IMR-90 (cell line): ENCODE measurements at regions not wholly inside any gene's neighbourhood (a gene's known extent, or its start where the extent isn't known, plus 50 kb on each side); places are given as distances from the start of the nearest gene placed in this dataset.

ENCODE experiments used
- ATAC-seq: fragments of 200-7000 bp; cut with Tn5 transposase; 2 replicates; pipeline ENCODE4 v1.9.1; 2020; ENCODE audit warnings: low read depth, mild to moderate bottlenecking, moderate library complexity
- BruUV-seq: library from RNA; stranded (reverse); fragments of 400-500 nt; replicated peaks from 2 replicates; lab custom pipeline; 2021; lab: Mats Ljungman, UMichigan
- CTCF ChIA-PET: fragments of 300-600 bp; formaldehyde crosslinking; extraction: SDS; loops from one replicate; lab custom pipeline; 2021; ENCODE audit warnings: antibody characterized with exemption; lab: Yijun Ruan, JAX
- POLR2A ChIA-PET: fragments of 300-600 bp; sonication (Branson Sonifier 250); formaldehyde crosslinking; loops from one replicate; lab custom pipeline; 2022; ENCODE audit warnings: antibody characterized with exemption; ENCODE audit not compliant: unreplicated experiment; lab: Charles Lee
- DNase-seq: peaks from one replicate; pipeline ENCODE4 v3.0.0; 2013
- H2AFZ ChIP-seq: replicated peaks from 2 replicates; pipeline ENCODE3; 2013; ENCODE audit warnings: low read length, mild to moderate bottlenecking; ENCODE audit not compliant: poor library complexity
- H2AK5ac ChIP-seq: 2 replicates; pipeline ENCODE4 v1.6.1; 2013; ENCODE audit warnings: low read depth, low read length, inconsistent platforms
- H2AK9ac ChIP-seq: replicated peaks from 2 replicates; pipeline ENCODE3; 2013; ENCODE audit warnings: mild to moderate bottlenecking, low read depth, low read length, moderate library complexity; ENCODE audit not compliant: poor library complexity
- H2BK120ac ChIP-seq: 2 replicates; pipeline ENCODE4 v1.6.1; 2013; ENCODE audit warnings: low read depth, low read length, inconsistent platforms
- H2BK15ac ChIP-seq: 3 replicates; pipeline ENCODE4 v1.6.1; 2013; ENCODE audit warnings: low read depth, low read length, inconsistent platforms
- H2BK20ac ChIP-seq: 2 replicates; pipeline ENCODE4 v1.6.1; 2013; ENCODE audit warnings: low read depth, mild to moderate bottlenecking, inconsistent platforms, low read length, moderate library complexity
- H2BK5ac ChIP-seq: 2 replicates; pipeline ENCODE4 v1.6.1; 2013; ENCODE audit warnings: mild to moderate bottlenecking, low read depth, low read length, inconsistent platforms; ENCODE audit not compliant: poor library complexity, severe bottlenecking
- H3K14ac ChIP-seq: replicated peaks from 2 replicates; pipeline ENCODE4 v1.6.1; 2013; ENCODE audit warnings: low read depth, low read length, inconsistent platforms
- H3K18ac ChIP-seq: 2 replicates; pipeline ENCODE4 v1.6.1; 2013; ENCODE audit warnings: low read depth, low read length, control low read depth
- H3K23ac ChIP-seq: 2 replicates; pipeline ENCODE4 v1.6.1; 2013; ENCODE audit warnings: low read depth, low read length, inconsistent platforms
- H3K27ac ChIP-seq: 2 replicates; pipeline ENCODE4 v1.5.1; 2013; ENCODE audit warnings: mild to moderate bottlenecking, control low read depth, low read length; ENCODE audit not compliant: insufficient read depth
- H3K27me3 ChIP-seq: 2 replicates; pipeline ENCODE4 v1.6.1; 2013; ENCODE audit warnings: low read length; ENCODE audit not compliant: control insufficient read depth, insufficient read depth
- H3K36me3 ChIP-seq: 2 replicates; pipeline ENCODE4 v1.6.1; 2013; ENCODE audit warnings: low read length, mixed read lengths; ENCODE audit not compliant: control insufficient read depth, insufficient read depth
- H3K4ac ChIP-seq: 2 replicates; pipeline ENCODE4 v1.6.1; 2013; ENCODE audit warnings: low read depth, low read length, inconsistent platforms
- H3K4me1 ChIP-seq: 2 replicates; pipeline ENCODE4 v1.6.1; 2013; ENCODE audit warnings: low read length, mixed read lengths; ENCODE audit not compliant: control insufficient read depth, insufficient read depth
- H3K4me2 ChIP-seq: 2 replicates; pipeline ENCODE4 v1.6.1; 2013; ENCODE audit warnings: low read depth, mild to moderate bottlenecking, control low read depth, low read length, moderate library complexity
- H3K4me3 ChIP-seq: 2 replicates; pipeline ENCODE4 v1.5.1; 2013; ENCODE audit warnings: low read depth, mild to moderate bottlenecking, control low read depth, low read length, moderate library complexity; ENCODE audit not compliant: insufficient read depth
- H3K56ac ChIP-seq: 2 replicates; pipeline ENCODE4 v1.6.1; 2013; ENCODE audit warnings: low read length, inconsistent platforms; ENCODE audit not compliant: insufficient read depth; ENCODE audit errors: extremely low read depth
- H3K79me1 ChIP-seq, 2 experiments: 2 replicates each; pipeline ENCODE4 v1.6.1; 2013; ENCODE audit warnings: low read length in 2 of 2, inconsistent platforms in 1 of 2, low read depth in 1 of 2
- H3K9ac ChIP-seq: 2 replicates; pipeline ENCODE4 v1.6.1; 2013; ENCODE audit warnings: low read depth, low read length, control low read depth
- H3K9me1 ChIP-seq: 2 replicates; pipeline ENCODE4 v1.6.1; 2013; ENCODE audit warnings: low read length, inconsistent platforms; ENCODE audit not compliant: insufficient read depth
- H3K9me3 ChIP-seq: 2 replicates; pipeline ENCODE4 v1.6.1; 2013; ENCODE audit warnings: low read length; ENCODE audit not compliant: control insufficient read depth, insufficient read depth
- H4K20me1 ChIP-seq: 2 replicates; pipeline ENCODE4 v1.6.1; 2013; ENCODE audit warnings: low read length, inconsistent platforms; ENCODE audit not compliant: insufficient read depth
- H4K5ac ChIP-seq: 2 replicates; pipeline ENCODE4 v1.6.1; 2013; ENCODE audit warnings: mild to moderate bottlenecking, low read depth, low read length, control low read depth
- H4K8ac ChIP-seq, 2 experiments: 2 replicates each; pipeline ENCODE4 v1.6.1; 2013; ENCODE audit warnings: low read depth in 2 of 2, low read length in 2 of 2, control low read depth in 1 of 2, inconsistent platforms in 1 of 2
- H4K91ac ChIP-seq: 2 replicates; pipeline ENCODE4 v1.6.1; 2013; ENCODE audit warnings: low read depth, low read length, inconsistent platforms; ENCODE audit not compliant: insufficient read depth
- BHLHE40 ChIP-seq: fragments of 150-350 bp; IDR thresholded peaks from 2 replicates; pipeline ENCODE4 v1.6.1; 2016; ENCODE audit warnings: mild to moderate bottlenecking, low read depth, low read length
- CHD1 ChIP-seq: IDR thresholded peaks from 2 replicates; pipeline ENCODE4 v1.6.1; 2012; ENCODE audit warnings: low read depth, low read length, improper control_type of control experiment
- MAFK ChIP-seq: IDR thresholded peaks from 2 replicates; pipeline ENCODE4 v1.6.1; 2012; ENCODE audit warnings: low read depth, low read length, improper control_type of control experiment
- MAZ ChIP-seq: IDR thresholded peaks from 2 replicates; pipeline ENCODE4 v1.6.1; 2012; ENCODE audit warnings: low read depth, mild to moderate bottlenecking, low read length, improper control_type of control experiment, moderate library complexity, borderline replicate concordance
- MXI1 ChIP-seq: IDR thresholded peaks from 2 replicates; pipeline ENCODE4 v1.6.1; 2012; ENCODE audit warnings: low read depth, mild to moderate bottlenecking, low read length, moderate library complexity, borderline replicate concordance
- POLR2A ChIP-seq: IDR thresholded peaks from 2 replicates; pipeline ENCODE4 v1.6.1; 2012; ENCODE audit warnings: mild to moderate bottlenecking, low read depth, low read length
- RAD21 ChIP-seq: IDR thresholded peaks from 2 replicates; pipeline ENCODE4 v1.6.1; 2012; ENCODE audit warnings: low read length, improper control_type of control experiment
- RCOR1 ChIP-seq: IDR thresholded peaks from 2 replicates; pipeline ENCODE4 v1.6.1; 2012; ENCODE audit warnings: mild to moderate bottlenecking, low read length, improper control_type of control experiment; ENCODE audit not compliant: insufficient replicate concordance
- RFX5 ChIP-seq: IDR thresholded peaks from 2 replicates; pipeline ENCODE4 v1.8.0; 2012; ENCODE audit warnings: low read depth, mild to moderate bottlenecking, low read length, moderate library complexity
- SMC3 ChIP-seq: fragments of 150-350 bp; IDR thresholded peaks from 2 replicates; pipeline ENCODE4 v1.6.1; 2016; ENCODE audit warnings: low read depth, mild to moderate bottlenecking, antibody characterized with exemption, low read length, moderate library complexity
- WGBS, 2 experiments: methylation state at CpG; one replicate each; pipeline versions ENCODE4 v1.1.5 to v1.1.7; 2013; ENCODE audit warnings: missing lambda C conversion rate in 2 of 2; ENCODE audit not compliant: insufficient read length in 1 of 2; ENCODE audit errors: extremely low coverage in 2 of 2; 5-methylcytosine and 5-hydroxymethylcytosine counted together
- dilution Hi-C: fragments of 300-500 bp; cut with HindIII; formaldehyde crosslinking; loops from one replicate; pipeline ENCODE4 v1.14.3; 2018; ENCODE audit warnings: low sequenced_read_pairs; ENCODE audit not compliant: unreplicated experiment
- in situ Hi-C: fragments of 300-500 bp; cut with MboI; formaldehyde crosslinking; loops from 3 replicates; pipeline ENCODE4 v1.14.3; 2019; ENCODE audit warnings: low sequenced_read_pairs, inconsistent platforms, mixed read lengths
- intact Hi-C: fragments of 100-400 bp; cut with micrococcal nuclease; formaldehyde crosslinking; loops from 2 replicates; pipeline ENCODE4 v1.10.0; 2022
- TF ChIP-seq, protein P1 (sequence below): conservative IDR thresholded peaks from 2 replicates; pipeline ENCODE4 v1.5.1; 2012; ENCODE audit warnings: mild to moderate bottlenecking, low read depth, low read length, improper control_type of control experiment
- TF ChIP-seq, protein P2 (sequence below): fragments of 150-350 bp; IDR thresholded peaks from 2 replicates; pipeline ENCODE4 v1.6.1; 2016; ENCODE audit warnings: low read depth, mild to moderate bottlenecking, low read length, moderate library complexity, borderline replicate concordance
- TF ChIP-seq, protein P3 (sequence below): fragments of 150-350 bp; IDR thresholded peaks from 2 replicates; pipeline ENCODE4 v1.6.1; 2017; ENCODE audit warnings: mild to moderate bottlenecking, antibody characterized with exemption, low read length, low read depth

DNA sequence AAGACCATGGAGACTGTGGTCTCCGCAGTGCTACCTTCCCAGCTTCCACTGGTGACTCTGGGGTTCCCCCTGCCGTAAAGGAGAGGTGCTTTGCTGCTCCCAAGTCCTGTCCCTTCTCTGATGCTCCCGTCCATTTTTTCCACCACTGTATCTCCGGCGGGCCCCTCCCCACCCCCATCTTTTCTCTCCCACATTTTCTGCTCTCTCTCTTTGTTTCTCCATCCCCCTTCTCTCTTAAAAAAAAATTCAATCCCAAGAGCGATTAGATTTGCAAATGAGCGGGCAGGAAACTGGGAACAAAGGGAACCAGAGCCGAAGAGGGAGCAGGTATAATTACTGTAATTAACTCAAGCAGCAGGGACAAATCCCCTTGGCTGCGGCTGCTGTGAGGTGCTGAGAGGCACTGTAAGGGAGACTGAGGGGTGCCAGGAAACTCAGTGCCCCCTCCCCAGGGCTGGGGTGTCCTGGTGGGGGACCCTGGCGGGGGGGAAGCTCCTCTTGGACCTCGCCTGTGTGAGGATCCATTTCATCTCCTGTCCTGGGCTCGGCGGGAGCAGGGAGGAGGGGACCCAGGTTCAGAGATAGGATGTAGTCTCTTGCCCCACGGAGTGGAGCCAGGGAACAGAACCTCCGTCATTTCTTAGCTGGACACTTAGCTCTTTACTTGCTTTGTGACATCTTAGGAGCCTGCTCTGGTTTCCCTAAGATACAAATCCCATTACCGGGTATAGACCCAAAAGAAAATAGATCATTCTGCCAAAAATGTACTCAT is 140.4 kb upstream of the NRXN3 start:
- Histone ChIP-seq H2AK5ac (no peak overlapping the region), H3K27ac (no peak overlapping the region), H4K20me1 (no peaks in the 10 kb centered on the region), H3K79me1 (no peaks in the 10 kb centered on the region), H3K4ac (no peak overlapping the region), H3K4me1 (no peaks in the 10 kb centered on the region), H4K8ac (no peak overlapping the region), H3K56ac (no peak overlapping the region), H4K91ac (no peak overlapping the region), H3K23ac (no peak overlapping the region), H2BK20ac (no peak overlapping the region), H2BK120ac (no peak overlapping the region), H2AK9ac (no peak overlapping the region), H3K9me3 (peaks cover 7% of the 10 kb centered on the region; the same call in 1 of the 2 replicates), H3K14ac (no peak overlapping the region), H2BK5ac (no peak overlapping the region), H3K18ac (no peak overlapping the region), H3K4me2 (no peak overlapping the region), H3K9ac (no peak overlapping the region), H3K9me1 (no peaks in the 10 kb centered on the region), H4K5ac (no peak overlapping the region), H3K36me3 (no peaks in the 10 kb centered on the region), H2BK15ac (no peak overlapping the region), H2AFZ (no peak overlapping the region), H3K27me3 (no peaks in the 10 kb centered on the region), H3K4me3 (no peak overlapping the region)
- dilution Hi-C loops (no loop called here), in situ Hi-C loops (no loop called here), intact Hi-C loops (loop anchor here (10.0 kb wide), 1 partner anchor 165 kb away; no protein-coding TSS in a partner anchor)
- CTCF ChIA-PET, result no interaction called here
- TF ChIP-seq CHD1 (no peak), SMC3 (no peak), RFX5 (no peak), POLR2A (no peak), RAD21 (no peak; the same call in 1 of the 2 replicates), BHLHE40 (no peak), MXI1 (no peak), RCOR1 (no peak), MAFK (no peak), MAZ (no peak)
- TF ChIP-seq, protein P1, sequence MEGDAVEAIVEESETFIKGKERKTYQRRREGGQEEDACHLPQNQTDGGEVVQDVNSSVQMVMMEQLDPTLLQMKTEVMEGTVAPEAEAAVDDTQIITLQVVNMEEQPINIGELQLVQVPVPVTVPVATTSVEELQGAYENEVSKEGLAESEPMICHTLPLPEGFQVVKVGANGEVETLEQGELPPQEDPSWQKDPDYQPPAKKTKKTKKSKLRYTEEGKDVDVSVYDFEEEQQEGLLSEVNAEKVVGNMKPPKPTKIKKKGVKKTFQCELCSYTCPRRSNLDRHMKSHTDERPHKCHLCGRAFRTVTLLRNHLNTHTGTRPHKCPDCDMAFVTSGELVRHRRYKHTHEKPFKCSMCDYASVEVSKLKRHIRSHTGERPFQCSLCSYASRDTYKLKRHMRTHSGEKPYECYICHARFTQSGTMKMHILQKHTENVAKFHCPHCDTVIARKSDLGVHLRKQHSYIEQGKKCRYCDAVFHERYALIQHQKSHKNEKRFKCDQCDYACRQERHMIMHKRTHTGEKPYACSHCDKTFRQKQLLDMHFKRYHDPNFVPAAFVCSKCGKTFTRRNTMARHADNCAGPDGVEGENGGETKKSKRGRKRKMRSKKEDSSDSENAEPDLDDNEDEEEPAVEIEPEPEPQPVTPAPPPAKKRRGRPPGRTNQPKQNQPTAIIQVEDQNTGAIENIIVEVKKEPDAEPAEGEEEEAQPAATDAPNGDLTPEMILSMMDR, result no peak
- TF ChIP-seq, protein P2, sequence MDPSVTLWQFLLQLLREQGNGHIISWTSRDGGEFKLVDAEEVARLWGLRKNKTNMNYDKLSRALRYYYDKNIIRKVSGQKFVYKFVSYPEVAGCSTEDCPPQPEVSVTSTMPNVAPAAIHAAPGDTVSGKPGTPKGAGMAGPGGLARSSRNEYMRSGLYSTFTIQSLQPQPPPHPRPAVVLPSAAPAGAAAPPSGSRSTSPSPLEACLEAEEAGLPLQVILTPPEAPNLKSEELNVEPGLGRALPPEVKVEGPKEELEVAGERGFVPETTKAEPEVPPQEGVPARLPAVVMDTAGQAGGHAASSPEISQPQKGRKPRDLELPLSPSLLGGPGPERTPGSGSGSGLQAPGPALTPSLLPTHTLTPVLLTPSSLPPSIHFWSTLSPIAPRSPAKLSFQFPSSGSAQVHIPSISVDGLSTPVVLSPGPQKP, result no peak
- TF ChIP-seq, protein P3, sequence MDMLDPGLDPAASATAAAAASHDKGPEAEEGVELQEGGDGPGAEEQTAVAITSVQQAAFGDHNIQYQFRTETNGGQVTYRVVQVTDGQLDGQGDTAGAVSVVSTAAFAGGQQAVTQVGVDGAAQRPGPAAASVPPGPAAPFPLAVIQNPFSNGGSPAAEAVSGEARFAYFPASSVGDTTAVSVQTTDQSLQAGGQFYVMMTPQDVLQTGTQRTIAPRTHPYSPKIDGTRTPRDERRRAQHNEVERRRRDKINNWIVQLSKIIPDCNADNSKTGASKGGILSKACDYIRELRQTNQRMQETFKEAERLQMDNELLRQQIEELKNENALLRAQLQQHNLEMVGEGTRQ, result no peak
- WGBS, 2 experiments, result 3% methylated on average over 5 of the region's 16 CpGs; no CpG with 5 or more reads in 1 of the 2 experiments
- ATAC-seq, result no peak
- BruUV-seq, result no TSS peak
- no peak for DNase-seq
- POLR2A ChIA-PET, result no interaction called here
